ENCODE measurements at regions not wholly inside any gene's neighbourhood (a gene's known extent, or its start where the extent isn't known, plus 50 kb on each side); places are given as distances from the start of the nearest gene placed in this dataset.

- TF ChIP-seq POLR2A (IDR thresholded peaks at IDR 0.05; ENCODE audit: extremely low read depth, insufficient read length) (no peak), CTCF (IDR thresholded peaks at IDR 0.05; ENCODE audit: low read depth, low read length) (no peak), MYC (IDR thresholded peaks at IDR 0.05; ENCODE audit: low read depth, low read length) (no peak)
Observed at GRCh38 chr3:38907426-38907825, 91.4 kb upstream of the SCN10A start.
